ENCODE measurements at regions not wholly inside any gene's neighbourhood (a gene's known extent, or its start where the extent isn't known, plus 50 kb on each side); places are given as distances from the start of the nearest gene placed in this dataset.
A peak's percentile ranks its signal among the peaks of the same experiment; 100 is the strongest.
"Not testable (repeated sequence)": the region's sequence is repeated elsewhere in the genome, so short reads cannot be mapped to it uniquely, and the experiment has no call there.

GRCh38 chr1:209101106-209101505, 482.4 kb upstream of the CAMK1G start:
- no peak for DNase-seq

- no peak for DNase-seq
Measured at GRCh38 chr1:209102120-209102519, 481.4 kb upstream of the CAMK1G start.

- DNase-seq, result no peak
Measured at GRCh38 chr1:209102531-209102930, 481.0 kb upstream of the CAMK1G start.

- DNase-seq, result no peak
Measured at GRCh38 chr1:209103092-209103491, 480.4 kb upstream of the CAMK1G start.

- peak; percentile 53 for DNase-seq
Measured at GRCh38 chr1:209104646-209105045, 478.9 kb upstream of the CAMK1G start.

- DNase-seq, result no peak
Measured at GRCh38 chr1:209105701-209106100, 477.8 kb upstream of the CAMK1G start.

- DNase-seq, result no peak
Measured at GRCh38 chr1:209106237-209106741, 477.2 kb upstream of the CAMK1G start.

GRCh38 chr1:209106861-209107260, 476.7 kb upstream of the CAMK1G start:
- DNase-seq, result no peak

- no peak for DNase-seq
Measured at GRCh38 chr1:209107535-209107934, 476.0 kb upstream of the CAMK1G start.

- DNase-seq, result no peak
Measured at GRCh38 chr1:209109001-209109785, 474.3 kb upstream of the CAMK1G start.

- no peak for DNase-seq
Measured at GRCh38 chr1:209113521-209113920, 470.0 kb upstream of the CAMK1G start.

- no peak for DNase-seq
Measured at GRCh38 chr1:209116705-209117104, 466.8 kb upstream of the CAMK1G start.

- no peak for DNase-seq
Measured at GRCh38 chr1:209123601-209124000, 459.9 kb upstream of the CAMK1G start.

- not testable (repeated sequence) for DNase-seq
Measured at GRCh38 chr1:209129091-209129490, 454.4 kb upstream of the CAMK1G start.

- DNase-seq, result no peak
Measured at GRCh38 chr1:209130886-209131285, 452.6 kb upstream of the CAMK1G start.

- no peak for DNase-seq
Measured at GRCh38 chr1:209132736-209133467, 450.6 kb upstream of the CAMK1G start.

GRCh38 chr1:209134001-209134400, 449.5 kb upstream of the CAMK1G start:
- DNase-seq, result no peak

GRCh38 chr1:209143916-209144315, 439.6 kb upstream of the CAMK1G start:
- DNase-seq, result no peak

- DNase-seq, result no peak
Measured at GRCh38 chr1:209150114-209150513, 433.4 kb upstream of the CAMK1G start.

GRCh38 chr1:209153411-209153810, 430.1 kb upstream of the CAMK1G start:
- no peak for DNase-seq

- DNase-seq, result no peak
Measured at GRCh38 chr1:209154912-209155311, 428.6 kb upstream of the CAMK1G start.

- DNase-seq, result no peak
Measured at GRCh38 chr1:209155546-209155945, 428.0 kb upstream of the CAMK1G start.

- no peak for DNase-seq
Measured at GRCh38 chr1:209156991-209157390, 426.5 kb upstream of the CAMK1G start.

- no peak for DNase-seq
Measured at GRCh38 chr1:209157546-209158249, 425.8 kb upstream of the CAMK1G start.

Data from SHP77 treated with DMSO at 0.1 percent for 48 hours (cell line).